NCI-H748 (cell line): ENCODE measurements at regions not wholly inside any gene's neighbourhood (a gene's known extent, or its start where the extent isn't known, plus 50 kb on each side); places are given as distances from the start of the nearest gene placed in this dataset.
"Not testable (repeated sequence)": the region's sequence is repeated elsewhere in the genome, so short reads cannot be mapped to it uniquely, and the experiment has no call there.

Experiments used
- DNase-seq: peaks from one replicate; lab custom pipeline; 2025; ENCODE audit not compliant: unreplicated experiment; lab: John Stamatoyannopoulos, UW

GRCh38 chr3:166265153-166265552 is 427.9 kb upstream of the BCHE start:
- no peak for DNase-seq

DNA sequence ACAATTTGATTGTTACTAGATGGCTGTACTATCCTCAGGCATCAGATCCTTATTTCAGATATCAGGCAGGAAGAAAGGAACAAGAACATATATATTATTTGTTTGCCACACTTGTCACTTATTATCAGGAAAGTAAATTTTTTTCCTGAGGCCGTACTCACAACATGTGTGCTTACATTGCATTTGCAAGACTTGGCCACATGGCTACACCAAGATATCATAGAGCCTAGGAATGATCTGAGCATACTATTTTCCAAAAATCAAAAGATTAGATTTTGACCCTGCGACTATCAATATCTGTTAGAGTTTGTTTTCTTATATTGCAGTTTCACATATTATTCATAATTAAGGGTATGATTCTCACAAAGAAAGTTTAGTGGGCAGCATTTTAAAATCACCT is 426.2 kb upstream of the BCHE start:
- no peak for DNase-seq

GRCh38 chr3:166258293-166258850 is 421.1 kb upstream of the BCHE start:
- not testable (repeated sequence) for DNase-seq

- no peak for DNase-seq
Measured at GRCh38 chr3:166257715-166258114, 420.5 kb upstream of the BCHE start.

- DNase-seq = no peak
Measured at GRCh38 chr3:166248784-166249183, 411.6 kb upstream of the BCHE start.

DNA sequence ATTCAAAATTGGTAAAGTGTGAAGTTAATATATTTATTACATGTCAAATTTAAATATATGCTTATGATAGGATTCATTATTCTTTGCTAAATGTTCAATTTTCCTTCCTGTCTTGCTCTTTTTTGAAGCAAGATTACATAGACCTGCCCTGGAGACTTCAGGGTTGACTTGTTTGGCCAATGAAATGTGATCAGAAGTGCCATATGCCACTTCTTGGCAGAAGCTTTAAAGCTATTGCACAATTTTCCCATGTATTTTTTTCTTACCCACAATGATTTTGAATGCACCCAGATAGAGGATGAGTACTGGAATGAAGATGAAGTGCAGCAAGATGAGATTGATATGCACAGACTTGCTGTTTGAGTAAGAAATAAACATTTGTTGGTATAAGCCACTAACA is 406.3 kb upstream of the BCHE start:
- no peak for DNase-seq

- no peak for DNase-seq
Measured at GRCh38 chr3:166223120-166223519, 385.9 kb upstream of the BCHE start.

DNA sequence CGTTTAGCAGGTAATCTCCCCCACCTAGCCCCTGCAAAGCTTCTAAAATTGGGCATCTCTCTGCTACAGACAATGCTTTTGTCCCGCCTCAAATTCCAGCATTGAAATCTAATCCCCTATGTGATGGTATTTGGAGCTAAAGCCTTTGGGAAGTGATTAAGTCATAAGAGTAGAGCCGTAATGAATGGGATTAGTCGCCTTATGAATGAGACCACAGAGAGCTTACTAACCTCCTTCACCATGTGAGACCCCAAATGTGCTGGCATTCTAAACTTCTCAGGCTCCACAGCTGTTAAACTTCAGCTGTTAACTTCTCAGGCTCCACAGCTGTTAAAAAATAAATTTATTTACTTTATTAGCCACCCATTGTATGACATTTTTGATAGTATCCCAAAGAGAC is 374.2 kb upstream of the BCHE start:
- no peak for DNase-seq

DNA sequence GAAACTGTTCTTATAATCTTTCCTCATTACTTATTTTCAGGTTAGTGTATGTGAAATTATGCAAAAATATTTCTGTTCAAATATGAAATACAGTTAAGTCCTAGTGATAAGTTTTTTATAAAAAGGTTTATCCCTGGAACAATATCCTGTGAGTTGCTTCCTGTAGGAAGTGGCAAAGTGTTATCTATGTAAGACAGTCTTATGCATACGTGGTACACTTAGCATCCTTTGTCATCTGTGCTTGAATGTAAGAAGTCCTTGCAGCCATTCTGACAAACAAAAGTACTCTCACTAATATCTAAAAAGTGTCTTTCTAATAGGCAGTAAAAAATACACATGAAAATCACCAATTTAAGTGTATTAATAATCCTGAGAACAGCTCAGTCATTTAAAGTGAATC is 372.5 kb upstream of the BCHE start:
- no peak for DNase-seq

GRCh38 chr3:166205158-166205557 is 367.9 kb upstream of the BCHE start:
- no peak for DNase-seq

DNA sequence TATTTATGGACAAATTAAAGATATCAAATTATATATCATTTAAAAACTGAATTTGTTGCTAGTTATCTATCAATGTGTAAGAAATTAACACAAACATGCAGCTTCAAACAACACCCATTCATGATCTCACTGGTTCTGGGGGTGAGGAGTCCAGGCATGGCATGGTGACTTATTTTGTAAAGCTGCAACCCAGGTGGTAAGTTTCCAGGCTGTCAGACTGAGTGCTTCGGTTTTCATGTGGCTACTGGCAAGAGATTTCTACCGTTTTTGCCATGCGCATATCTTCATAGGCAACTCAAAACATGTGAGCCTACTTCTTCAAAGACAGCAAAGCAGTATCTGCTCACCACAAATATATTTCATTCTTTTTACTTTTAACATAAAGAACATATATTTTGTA is 364.3 kb upstream of the BCHE start:
- DNase-seq = no peak

GRCh38 chr3:166199491-166199890 is 362.3 kb upstream of the BCHE start:
- DNase-seq = no peak

GRCh38 chr3:166195808-166196207 is 358.6 kb upstream of the BCHE start:
- no peak for DNase-seq

DNA sequence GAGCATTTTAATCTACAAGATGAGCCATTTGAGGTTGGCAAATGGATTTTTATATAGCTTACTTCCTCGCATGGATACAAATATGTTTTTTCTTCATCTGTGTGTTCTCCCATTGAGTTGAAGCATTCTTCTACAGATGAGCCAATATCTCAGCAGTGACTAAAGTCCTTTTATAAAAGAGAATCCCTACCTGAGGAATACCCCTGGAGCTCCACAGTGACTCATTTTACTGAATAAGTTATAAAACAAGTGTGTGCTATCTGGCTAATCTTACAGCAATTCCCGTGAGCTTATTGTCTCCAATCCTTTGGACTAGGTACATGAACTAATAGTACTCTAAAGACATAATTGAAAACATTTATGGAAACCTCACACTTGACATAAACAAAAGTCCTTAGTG is 354.2 kb upstream of the BCHE start:
- DNase-seq = no peak

DNA sequence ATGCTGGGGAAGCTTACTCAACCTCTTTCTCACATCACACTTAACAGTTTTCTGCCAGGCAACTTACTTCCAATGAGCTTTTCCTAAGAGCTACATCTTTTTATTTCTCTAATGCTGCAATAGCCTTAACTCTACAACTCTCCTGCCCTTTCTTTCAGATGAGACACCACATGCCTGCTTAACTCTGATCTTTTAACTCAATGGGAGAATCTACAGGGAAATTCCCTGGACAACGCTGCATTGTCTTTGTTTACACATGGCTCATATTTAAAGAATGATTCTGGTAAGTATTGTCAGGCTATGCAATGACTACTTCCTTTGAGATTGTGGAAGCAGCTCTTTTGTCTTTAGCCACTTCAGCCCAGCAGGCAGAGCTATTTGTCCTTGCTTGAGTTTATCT is 353.1 kb upstream of the BCHE start:
- DNase-seq = peak; percentile 25

GRCh38 chr3:166187237-166187636 is 350.0 kb upstream of the BCHE start:
- no peak for DNase-seq

GRCh38 chr3:166186003-166186402 is 348.8 kb upstream of the BCHE start:
- DNase-seq = no peak

- no peak for DNase-seq
Measured at GRCh38 chr3:166177130-166177529, 339.9 kb upstream of the BCHE start.

DNA sequence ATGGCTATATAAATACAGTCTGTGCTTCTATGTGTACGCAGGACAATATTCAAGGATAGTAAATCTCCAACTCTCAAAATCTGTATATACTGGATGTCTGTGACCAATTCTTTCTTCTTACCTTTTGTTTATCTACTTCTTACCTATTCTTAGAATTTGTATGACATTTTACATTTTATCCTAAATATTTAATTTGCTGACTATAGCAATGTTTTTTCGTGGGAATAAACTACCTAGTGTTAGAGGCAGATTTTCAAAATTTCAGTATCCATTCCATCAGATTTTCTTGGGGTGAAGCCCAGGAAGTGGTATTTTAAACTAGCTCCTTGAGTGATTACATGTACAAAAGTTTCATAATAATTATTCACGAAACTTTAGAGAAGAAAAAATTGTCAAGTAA is 334.5 kb upstream of the BCHE start:
- DNase-seq = no peak

DNA sequence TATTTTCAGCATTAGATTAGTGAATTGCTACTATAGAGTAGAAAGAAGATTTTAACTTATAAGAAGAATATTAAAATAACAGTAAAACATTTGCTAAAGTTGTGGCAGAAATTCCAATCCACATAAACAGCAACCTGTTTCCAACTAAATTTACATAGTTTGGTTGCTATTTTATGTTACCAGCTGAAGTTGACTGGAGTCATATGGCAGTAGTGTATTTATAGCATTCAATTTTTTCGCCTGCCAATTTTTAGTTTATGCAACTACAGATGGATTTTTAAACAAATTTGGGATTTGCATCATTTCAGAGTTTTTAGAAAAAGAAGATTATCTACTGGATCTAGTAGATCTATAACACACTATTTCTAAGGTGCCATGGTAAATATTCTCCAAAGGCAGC is 332.5 kb upstream of the BCHE start:
- DNase-seq = no peak

DNA sequence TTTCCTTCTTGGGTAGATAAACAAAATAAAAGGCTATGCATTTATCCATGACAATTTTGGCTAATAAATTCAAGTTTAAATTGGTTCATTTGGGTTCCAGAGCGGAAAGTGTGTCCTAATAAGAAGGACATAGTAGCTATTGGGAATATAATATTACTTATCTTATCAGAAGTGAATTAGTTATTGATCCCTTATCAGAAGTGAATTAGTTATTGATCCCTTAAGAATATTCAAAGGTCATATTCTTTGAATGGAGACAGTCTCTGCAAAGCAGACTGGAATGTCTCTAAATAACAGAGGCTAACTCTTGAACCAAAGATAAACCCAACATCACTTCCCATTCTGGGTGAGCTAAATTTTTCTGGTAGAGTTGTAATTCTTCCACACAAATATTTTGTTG is 290.7 kb upstream of the BCHE start:
- DNase-seq = no peak

DNA sequence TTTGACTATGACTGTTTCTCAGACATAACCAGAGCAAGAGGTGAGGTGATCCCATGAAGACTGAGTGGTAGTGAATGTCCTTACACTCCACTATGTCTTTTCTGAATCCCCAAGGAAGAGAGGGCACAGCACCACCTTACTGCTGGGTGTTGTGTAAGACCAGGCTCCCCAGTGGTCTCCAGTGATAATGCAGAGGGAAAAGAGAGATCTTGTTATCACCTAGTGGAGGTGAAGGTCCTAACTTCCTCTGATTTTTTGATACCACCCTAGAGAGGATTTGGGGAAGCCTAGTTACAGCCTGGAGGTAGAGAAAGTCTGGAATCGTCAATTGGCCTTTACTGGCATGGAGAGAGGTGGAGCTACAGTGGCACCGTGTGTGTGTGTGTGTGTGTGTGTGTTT is 288.0 kb upstream of the BCHE start:
- DNase-seq = no peak

- DNase-seq = no peak
Measured at GRCh38 chr3:166123576-166123975, 286.4 kb upstream of the BCHE start.

DNA sequence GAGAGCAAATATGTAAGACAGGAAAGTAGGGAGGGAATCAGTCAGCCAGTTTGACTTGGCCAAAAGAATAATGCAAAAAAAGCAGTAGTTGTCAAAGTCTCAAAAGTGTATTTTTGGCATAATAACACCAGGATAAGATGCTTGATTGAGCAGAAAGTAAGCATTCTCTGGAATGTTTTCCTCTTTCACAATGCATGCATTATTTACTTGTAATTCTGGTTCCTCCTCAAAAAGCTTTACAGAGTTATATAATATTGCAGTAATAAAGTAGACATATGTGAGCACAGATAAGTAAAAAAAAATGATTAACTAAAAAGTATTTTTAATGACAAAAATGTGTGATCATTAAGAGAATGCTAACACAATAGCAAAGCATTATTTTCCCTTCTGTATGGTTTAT is 285.9 kb upstream of the BCHE start:
- DNase-seq = no peak
